VCaP (cell line): ENCODE measurements at regions not wholly inside any gene's neighbourhood (a gene's known extent, or its start where the extent isn't known, plus 50 kb on each side); places are given as distances from the start of the nearest gene placed in this dataset.
"Not testable (repeated sequence)": the region's sequence is repeated elsewhere in the genome, so short reads cannot be mapped to it uniquely, and the experiment has no call there.

Experiments
- H3K27ac ChIP-seq: fragments of 450-650 bp; 2 replicates; pipeline ENCODE4 v1.5.1; 2017
- CTCF ChIP-seq: fragments of 450-650 bp; conservative IDR thresholded peaks from 2 replicates; pipeline ENCODE4 v1.5.1; 2017; ENCODE audit warnings: mild to moderate bottlenecking, moderate library complexity

- TF ChIP-seq CTCF = no peak
- H3K27ac ChIP-seq = no peak overlapping the region
Measured at GRCh38 chr4:181796502-181796901, 446.7 kb upstream of the TENM3 start.

- no peak overlapping the region for H3K27ac ChIP-seq
- TF ChIP-seq CTCF = no peak
Measured at GRCh38 chr4:181798536-181798935, 444.7 kb upstream of the TENM3 start.

GRCh38 chr4:181799561-181800069 lies 443.6 kb upstream of the TENM3 start:
- no peak for TF ChIP-seq CTCF
- H3K27ac ChIP-seq = no peak overlapping the region

GRCh38 chr4:181802207-181802606 lies 441.0 kb upstream of the TENM3 start:
- no peak overlapping the region for H3K27ac ChIP-seq
- TF ChIP-seq CTCF = no peak

GRCh38 chr4:181807771-181808170 lies 435.4 kb upstream of the TENM3 start:
- no peak overlapping the region for H3K27ac ChIP-seq
- no peak for TF ChIP-seq CTCF

- no peak for TF ChIP-seq CTCF
- no peak overlapping the region for H3K27ac ChIP-seq
Measured at GRCh38 chr4:181810711-181811110, 432.5 kb upstream of the TENM3 start.

- not testable (repeated sequence) for H3K27ac ChIP-seq
Measured at GRCh38 chr4:181811550-181811949, 431.7 kb upstream of the TENM3 start.

GRCh38 chr4:181819946-181820345 lies 423.3 kb upstream of the TENM3 start:
- no peak overlapping the region for H3K27ac ChIP-seq
- no peak for TF ChIP-seq CTCF
